ENCODE measurements at regions not wholly inside any gene's neighbourhood (a gene's known extent, or its start where the extent isn't known, plus 50 kb on each side); places are given as distances from the start of the nearest gene placed in this dataset.

DNA sequence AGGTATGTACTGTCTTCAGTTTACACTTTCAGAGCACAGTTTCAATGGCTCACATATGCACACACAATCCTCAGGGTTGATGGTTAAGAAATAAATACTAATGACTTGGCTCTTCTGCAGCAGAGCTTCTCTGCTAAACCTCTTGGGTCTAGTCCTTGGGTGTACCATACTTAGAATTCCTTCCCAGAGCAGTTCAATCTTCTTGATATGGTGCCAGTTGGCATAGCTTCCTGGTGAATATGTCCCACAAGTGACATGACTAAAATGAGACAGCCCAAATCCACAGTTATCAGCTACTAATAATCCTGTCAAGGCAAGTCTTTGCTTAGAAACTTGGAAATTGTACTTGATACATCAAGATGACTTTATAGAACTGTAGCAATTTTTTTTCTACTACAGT lies 654.4 kb downstream of the IQCM start:
- no peak for DNase-seq (ENCODE audit: insufficient read length)
- TF ChIP-seq TAF1 (IDR thresholded peaks at IDR 0.05; ENCODE audit: borderline replicate concordance, low read depth, low read length) (no peak), POLR2A (IDR thresholded peaks at IDR 0.05; ENCODE audit: low read depth, low read length) (no peak), POLR2AphosphoS5 (IDR thresholded peaks at IDR 0.05; ENCODE audit: low read depth, low read length) (no peak)
- no peak for FAIRE-seq

DNA sequence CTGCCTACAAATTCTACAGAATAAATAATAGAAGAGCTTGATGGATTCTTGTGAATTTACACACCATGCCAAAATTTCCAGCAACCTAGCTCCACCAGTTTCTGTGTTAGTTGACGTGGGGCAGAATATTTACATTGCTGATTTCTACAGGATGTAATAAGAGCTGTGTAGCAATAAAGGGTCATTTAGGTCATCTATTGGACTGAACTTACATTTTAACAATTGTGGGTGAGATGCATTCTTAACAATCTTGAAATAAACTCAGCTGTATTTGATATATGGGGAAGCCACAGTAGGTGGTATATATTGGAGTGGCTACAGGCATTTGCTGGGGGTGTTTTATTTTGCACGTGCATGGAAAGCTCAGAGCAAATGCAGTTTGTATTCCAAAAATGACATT lies 655.3 kb downstream of the IQCM start:
- DNase-seq (ENCODE audit: insufficient read length) (no peak), FAIRE-seq (no peak)
- TF ChIP-seq POLR2A (IDR thresholded peaks at IDR 0.05; ENCODE audit: low read depth, low read length) (no peak), TAF1 (IDR thresholded peaks at IDR 0.05; ENCODE audit: borderline replicate concordance, low read depth, low read length) (no peak), POLR2AphosphoS5 (IDR thresholded peaks at IDR 0.05; ENCODE audit: low read depth, low read length) (no peak)

DNA sequence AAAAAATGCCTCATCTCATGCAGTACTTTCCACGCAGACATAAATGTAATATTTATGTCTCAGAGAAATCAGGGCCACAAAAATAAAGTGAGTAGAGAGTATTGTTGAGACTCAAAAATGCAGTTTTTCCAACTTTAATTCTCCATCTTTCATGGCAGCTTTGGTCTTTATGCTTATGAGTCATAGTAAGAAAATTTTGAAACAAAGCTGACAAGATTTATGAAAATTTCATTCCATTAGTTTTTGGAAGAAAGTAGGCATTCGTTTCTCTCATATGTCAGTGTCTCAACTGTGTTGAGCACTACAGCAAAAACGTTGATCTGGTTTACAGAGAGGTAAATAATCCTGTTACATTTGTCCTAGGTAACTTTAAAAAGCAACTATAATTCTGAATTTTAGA lies 656.8 kb downstream of the IQCM start:
- FAIRE-seq (no peak), DNase-seq (ENCODE audit: insufficient read length) (no peak)
- no peak for TF ChIP-seq POLR2A (IDR thresholded peaks at IDR 0.05; ENCODE audit: low read depth, low read length)
- TF ChIP-seq POLR2AphosphoS5 (IDR thresholded peaks at IDR 0.05; ENCODE audit: low read depth, low read length) = no peak
- no peak for TF ChIP-seq TAF1 (IDR thresholded peaks at IDR 0.05; ENCODE audit: borderline replicate concordance, low read depth, low read length)

DNA sequence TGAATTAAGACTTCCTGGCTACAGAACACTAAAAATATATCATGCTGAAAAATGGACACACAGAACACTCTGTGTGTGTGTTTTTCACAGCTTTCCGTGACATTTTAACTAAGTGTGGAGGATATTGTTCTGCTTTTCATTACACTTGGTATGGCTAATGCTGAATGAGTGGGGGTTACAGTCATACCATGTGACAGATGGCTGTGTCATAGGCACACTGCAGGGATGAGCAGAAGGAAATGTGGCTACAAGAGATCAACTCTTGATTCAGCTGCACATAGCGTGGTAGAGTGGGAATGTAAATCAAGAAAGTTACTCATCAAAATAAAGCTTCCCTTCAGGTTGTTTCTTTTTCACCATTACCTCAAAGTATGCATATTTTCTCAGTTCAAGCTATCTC lies 669.8 kb downstream of the IQCM start:
- FAIRE-seq (no peak), DNase-seq (ENCODE audit: insufficient read length) (no peak)
- TF ChIP-seq POLR2AphosphoS5 (IDR thresholded peaks at IDR 0.05; ENCODE audit: low read depth, low read length) (no peak), TAF1 (IDR thresholded peaks at IDR 0.05; ENCODE audit: borderline replicate concordance, low read depth, low read length) (no peak), POLR2A (IDR thresholded peaks at IDR 0.05; ENCODE audit: low read depth, low read length) (no peak)

DNA sequence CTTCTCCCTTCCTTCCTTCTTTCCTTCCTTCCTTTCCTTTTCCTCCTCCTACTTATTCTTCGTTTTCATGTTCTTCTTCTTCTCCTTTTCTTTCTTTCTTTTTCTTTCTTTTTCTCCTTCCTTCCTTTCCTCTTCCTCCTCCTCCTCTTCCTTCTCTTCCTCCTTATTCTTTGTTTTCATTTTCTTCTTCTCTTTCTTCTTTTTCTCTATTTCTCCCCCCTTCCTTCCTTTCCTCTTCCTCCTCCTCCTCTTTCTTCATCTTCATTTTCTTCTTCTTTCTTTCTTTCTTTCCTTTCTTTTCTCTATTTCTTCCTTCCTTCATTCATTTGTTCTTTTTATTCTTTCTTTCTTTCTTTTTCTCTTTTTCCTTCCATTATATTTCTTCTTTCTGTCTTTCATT lies 671.6 kb downstream of the IQCM start:
- no peak for TF ChIP-seq TAF1 (IDR thresholded peaks at IDR 0.05; ENCODE audit: borderline replicate concordance, low read depth, low read length)
- no peak for TF ChIP-seq POLR2AphosphoS5 (IDR thresholded peaks at IDR 0.05; ENCODE audit: low read depth, low read length)
- TF ChIP-seq POLR2A (IDR thresholded peaks at IDR 0.05; ENCODE audit: low read depth, low read length) = no peak
- FAIRE-seq = no peak
- no peak for DNase-seq (ENCODE audit: insufficient read length)

DNA sequence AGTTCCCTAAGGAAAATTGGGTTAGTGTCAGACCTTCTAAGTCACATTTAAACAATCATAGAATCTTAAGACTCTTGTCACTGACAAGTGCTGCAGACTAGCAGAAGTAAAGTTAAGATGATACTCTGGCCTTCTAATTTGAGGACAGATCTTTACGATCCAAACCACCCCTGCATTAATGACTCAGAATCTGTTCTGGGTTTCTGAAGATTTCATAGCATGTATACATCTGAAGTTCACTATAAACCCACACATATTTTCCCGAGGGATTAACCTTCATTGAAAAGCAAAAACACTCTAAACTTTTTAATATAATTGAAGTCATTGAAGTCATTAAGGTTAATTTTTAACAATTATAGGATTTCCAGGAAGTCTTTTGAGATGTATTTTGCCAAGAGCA lies 674.3 kb downstream of the IQCM start:
- TF ChIP-seq TAF1 (IDR thresholded peaks at IDR 0.05; ENCODE audit: borderline replicate concordance, low read depth, low read length) (no peak), POLR2AphosphoS5 (IDR thresholded peaks at IDR 0.05; ENCODE audit: low read depth, low read length) (no peak), POLR2A (IDR thresholded peaks at IDR 0.05; ENCODE audit: low read depth, low read length) (no peak)
- FAIRE-seq (no peak), DNase-seq (ENCODE audit: insufficient read length) (no peak)

DNA sequence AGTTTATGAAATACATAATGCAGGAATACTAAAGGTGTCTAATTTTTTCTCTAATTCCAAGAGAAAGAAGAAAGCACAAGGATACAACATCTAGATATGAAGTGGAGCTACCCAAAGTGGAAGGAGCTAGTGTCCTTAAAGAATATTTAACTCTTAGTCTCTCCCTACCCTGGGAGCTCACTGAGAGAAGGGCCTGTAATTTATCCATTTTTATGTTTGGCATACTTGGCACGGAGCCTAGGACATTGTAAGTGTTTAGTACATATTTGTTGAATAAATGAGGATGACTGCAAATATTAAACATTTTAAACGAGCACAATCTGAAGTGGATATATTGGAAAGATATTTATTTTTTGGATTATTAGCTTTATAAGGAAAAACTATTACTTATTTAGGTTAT lies 674.8 kb downstream of the IQCM start:
- TF ChIP-seq TAF1 (IDR thresholded peaks at IDR 0.05; ENCODE audit: borderline replicate concordance, low read depth, low read length) (no peak), POLR2AphosphoS5 (IDR thresholded peaks at IDR 0.05; ENCODE audit: low read depth, low read length) (no peak), POLR2A (IDR thresholded peaks at IDR 0.05; ENCODE audit: low read depth, low read length) (no peak)
- no peak for DNase-seq (ENCODE audit: insufficient read length)
- FAIRE-seq = no peak

DNA sequence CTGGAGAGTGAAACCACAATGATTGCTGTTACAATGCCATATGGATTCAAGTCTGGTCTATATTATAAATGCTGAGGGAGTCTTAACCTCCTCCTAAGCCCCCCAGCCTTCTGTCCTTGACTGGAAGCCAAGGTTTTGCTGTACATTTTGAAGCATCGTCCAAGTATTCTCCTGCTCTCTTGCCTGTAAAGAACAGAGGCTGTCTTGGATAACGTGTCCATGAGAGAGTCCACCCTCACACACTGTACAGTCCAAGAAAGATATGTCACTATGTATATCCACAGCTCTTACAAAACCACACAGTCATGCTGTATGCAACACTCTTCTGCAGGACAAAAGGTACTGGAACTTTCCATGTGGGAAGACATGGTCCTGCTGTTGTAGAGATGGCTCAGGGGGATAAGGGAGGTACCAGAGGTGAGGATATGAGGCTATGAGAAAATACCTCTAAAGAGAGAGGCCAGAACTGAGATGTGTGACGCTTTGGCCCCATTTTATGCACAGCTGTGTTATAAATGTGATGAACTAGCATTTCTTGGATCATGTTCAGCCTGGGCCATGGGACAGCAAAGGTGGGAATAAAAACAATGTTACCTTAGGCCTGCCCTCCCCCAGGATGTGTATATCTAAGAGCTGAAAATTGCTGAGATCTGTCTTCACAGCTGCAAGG lies 678.6 kb downstream of the IQCM start:
- DNase-seq (ENCODE audit: insufficient read length) (no peak), FAIRE-seq (no peak)
- no peak for TF ChIP-seq TAF1 (IDR thresholded peaks at IDR 0.05; ENCODE audit: borderline replicate concordance, low read depth, low read length)
- no peak for TF ChIP-seq POLR2AphosphoS5 (IDR thresholded peaks at IDR 0.05; ENCODE audit: low read depth, low read length)

DNA sequence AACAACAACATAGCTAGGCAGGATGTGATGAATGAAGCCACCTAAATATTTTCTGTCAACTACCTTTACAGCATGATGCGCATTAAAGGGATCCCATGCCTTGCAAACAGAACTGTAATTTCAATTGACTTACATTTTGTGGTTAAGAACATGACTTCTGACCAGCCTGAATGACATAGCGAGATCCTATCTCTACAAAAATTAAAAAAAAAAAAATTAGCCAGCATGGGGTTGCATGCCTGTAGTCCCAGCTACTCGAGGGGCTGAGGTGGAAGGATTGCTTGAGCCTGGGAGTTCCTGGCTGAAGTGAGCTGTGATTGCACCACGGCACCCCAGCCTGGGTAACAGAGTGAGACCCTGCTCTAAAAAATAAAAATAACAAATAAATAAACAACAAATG lies 680.6 kb downstream of the IQCM start:
- FAIRE-seq (no peak), DNase-seq (ENCODE audit: insufficient read length) (no peak)
- TF ChIP-seq POLR2AphosphoS5 (IDR thresholded peaks at IDR 0.05; ENCODE audit: low read depth, low read length) (no peak), POLR2A (IDR thresholded peaks at IDR 0.05; ENCODE audit: low read depth, low read length) (no peak), TAF1 (IDR thresholded peaks at IDR 0.05; ENCODE audit: borderline replicate concordance, low read depth, low read length) (no peak)

DNA sequence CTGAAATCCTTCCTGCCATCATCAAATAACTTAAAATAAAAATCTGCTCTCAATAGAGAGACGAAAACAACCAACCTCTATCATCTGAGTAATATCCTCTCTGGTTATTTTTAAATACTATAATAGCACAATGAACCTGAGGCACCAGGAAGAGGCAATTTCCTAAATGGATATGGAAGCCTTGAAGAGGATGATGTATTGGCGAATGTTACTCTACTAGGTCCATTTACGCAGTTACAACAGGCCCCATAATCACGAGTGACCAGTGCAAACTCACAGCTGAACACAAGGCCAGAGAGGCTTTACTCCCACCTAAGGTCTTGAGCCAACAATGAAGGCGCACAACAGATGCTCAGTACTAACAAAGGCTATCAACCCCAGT lies 678.8 kb upstream of the NR3C2 start:
- no peak for FAIRE-seq
- DNase-seq (ENCODE audit: insufficient read length) = no peak
- TF ChIP-seq POLR2AphosphoS5 (IDR thresholded peaks at IDR 0.05; ENCODE audit: low read depth, low read length) = no peak
- TF ChIP-seq TAF1 (IDR thresholded peaks at IDR 0.05; ENCODE audit: borderline replicate concordance, low read depth, low read length) = no peak
- TF ChIP-seq POLR2A (IDR thresholded peaks at IDR 0.05; ENCODE audit: low read depth, low read length) = no peak

DNA sequence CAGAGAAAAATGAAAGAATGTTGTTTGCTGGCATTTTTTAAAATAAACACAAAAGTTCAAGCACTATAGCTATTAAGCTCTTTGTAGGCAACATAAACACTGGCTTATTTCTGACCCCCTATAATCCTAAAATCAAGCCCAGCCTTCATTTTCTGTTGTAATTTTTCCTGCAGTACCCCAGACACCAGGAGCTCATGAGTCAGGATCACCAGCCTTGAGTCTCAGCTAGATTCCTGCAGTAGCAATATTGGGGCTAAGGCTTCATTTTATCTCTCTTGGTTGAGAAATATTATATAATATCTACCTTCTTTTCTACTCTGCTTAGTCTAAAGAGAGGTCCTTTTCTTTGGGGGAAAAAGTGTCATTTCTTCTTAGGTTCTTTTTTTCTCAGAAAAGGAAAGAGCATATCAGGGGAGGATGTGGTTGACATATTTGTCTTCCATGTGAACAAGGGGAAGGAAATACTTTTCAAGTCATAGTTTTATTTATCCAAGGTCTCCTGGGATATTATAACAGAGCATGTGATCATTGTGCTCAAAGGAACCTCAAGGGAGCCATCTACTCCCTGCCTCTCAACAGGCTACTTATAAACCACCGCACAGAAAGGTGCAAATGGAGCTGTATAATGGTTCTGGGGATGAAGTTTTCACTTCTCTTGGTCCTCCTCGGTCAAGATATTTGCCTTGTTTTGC lies 678.3 kb upstream of the NR3C2 start:
- FAIRE-seq (no peak), DNase-seq (ENCODE audit: insufficient read length) (no peak)
- TF ChIP-seq POLR2AphosphoS5 (IDR thresholded peaks at IDR 0.05; ENCODE audit: low read depth, low read length) = no peak
- no peak for TF ChIP-seq POLR2A (IDR thresholded peaks at IDR 0.05; ENCODE audit: low read depth, low read length)
- no peak for TF ChIP-seq TAF1 (IDR thresholded peaks at IDR 0.05; ENCODE audit: borderline replicate concordance, low read depth, low read length)

DNA sequence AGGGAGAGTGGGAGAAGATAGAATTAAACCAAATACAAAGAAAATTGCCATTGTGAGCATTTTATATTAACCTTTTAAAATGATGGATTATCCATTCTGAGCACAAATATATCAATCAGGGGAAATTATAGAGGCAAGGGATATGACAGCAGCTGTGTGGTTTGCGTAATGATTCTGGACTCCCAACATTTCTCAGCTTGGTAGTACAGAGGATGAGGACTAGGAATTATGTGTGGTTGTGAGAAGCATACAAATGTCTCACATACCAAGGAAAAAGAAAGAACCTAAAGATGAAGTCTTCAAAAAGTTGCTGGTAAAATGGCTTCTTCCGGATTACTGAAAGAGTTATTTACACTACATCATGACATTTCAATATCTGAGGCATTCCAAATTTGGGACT lies 674.6 kb upstream of the NR3C2 start:
- FAIRE-seq = no peak
- TF ChIP-seq POLR2A (IDR thresholded peaks at IDR 0.05; ENCODE audit: low read depth, low read length) (no peak), POLR2AphosphoS5 (IDR thresholded peaks at IDR 0.05; ENCODE audit: low read depth, low read length) (no peak), TAF1 (IDR thresholded peaks at IDR 0.05; ENCODE audit: borderline replicate concordance, low read depth, low read length) (no peak)

More for the DNA sequence above, 674.6 kb upstream of the NR3C2 start:
- DNase-seq (ENCODE audit: insufficient read length) = no peak
